ENCODE measurements at regions not wholly inside any gene's neighbourhood (a gene's known extent, or its start where the extent isn't known, plus 50 kb on each side); places are given as distances from the start of the nearest gene placed in this dataset.

GRCh38 chr13:111398715-111399299, 78.4 kb downstream of the TEX29 start:
- H3K4me3 ChIP-seq (ENCODE audit: low read depth, poor library complexity, severe bottlenecking): no peak overlapping the region
- no peak for TF ChIP-seq POLR2A (IDR thresholded peaks at IDR 0.05)
- TF ChIP-seq CTCF (IDR thresholded peaks at IDR 0.05): no peak
- WGBS, 2 donors: 71 to 78% methylated on average over 18 of the region's 18 CpGs
- peak in 1 of 2 donors; percentile 45 for DNase-seq (ENCODE audit: low spot score in 2 of 2)
- intact Hi-C loops (cut with DNase I; ENCODE audit: low total_unique reads): no loop called here

- WGBS, 2 donors: 82 to 90% methylated on average over 11 of the region's 11 CpGs
- H3K4me3 ChIP-seq (ENCODE audit: low read depth, poor library complexity, severe bottlenecking): no peak overlapping the region
- DNase-seq (ENCODE audit: low spot score in 2 of 2): peak in 1 of 2 donors; percentile 39
- TF ChIP-seq CTCF (IDR thresholded peaks at IDR 0.05) (no peak), POLR2A (IDR thresholded peaks at IDR 0.05) (no peak)
- intact Hi-C loops (cut with DNase I; ENCODE audit: low total_unique reads): no loop called here
Measured at GRCh38 chr13:111399334-111399733, 78.9 kb downstream of the TEX29 start.

- TF ChIP-seq CTCF (IDR thresholded peaks at IDR 0.05) (no peak), POLR2A (IDR thresholded peaks at IDR 0.05) (no peak)
- peak in 1 of 2 donors; percentile 79 for DNase-seq (ENCODE audit: low spot score in 2 of 2)
- WGBS, 2 donors: 79 to 88% methylated on average over 18 of the region's 18 CpGs
- intact Hi-C loops (cut with DNase I; ENCODE audit: low total_unique reads): no loop called here
- H3K4me3 ChIP-seq (ENCODE audit: low read depth, poor library complexity, severe bottlenecking): no peak overlapping the region
Measured at GRCh38 chr13:111399776-111400538, 79.5 kb downstream of the TEX29 start.

- 42 to 47% methylated on average over 6 of the region's 6 CpGs for WGBS, 2 donors
- DNase-seq (ENCODE audit: low spot score in 2 of 2): peak in 1 of 2 donors; percentile 56
- no peak for TF ChIP-seq CTCF (IDR thresholded peaks at IDR 0.05)
- no peak for TF ChIP-seq POLR2A (IDR thresholded peaks at IDR 0.05)
- intact Hi-C loops (cut with DNase I; ENCODE audit: low total_unique reads): no loop called here
- H3K4me3 ChIP-seq (ENCODE audit: low read depth, poor library complexity, severe bottlenecking): no peak overlapping the region
Measured at GRCh38 chr13:111401151-111401550, 80.7 kb downstream of the TEX29 start.

GRCh38 chr13:111401755-111402154, 81.3 kb downstream of the TEX29 start:
- TF ChIP-seq POLR2A (IDR thresholded peaks at IDR 0.05) (no peak), CTCF (IDR thresholded peaks at IDR 0.05) (no peak)
- no peak for DNase-seq (ENCODE audit: low spot score in 2 of 2)
- intact Hi-C loops (cut with DNase I; ENCODE audit: low total_unique reads): no loop called here
- H3K4me3 ChIP-seq (ENCODE audit: low read depth, poor library complexity, severe bottlenecking): no peak overlapping the region
- WGBS, 2 donors: 86 to 88% methylated on average over 10 to 14 of the region's 14 CpGs
